GM19238 (cell line): ENCODE measurements at regions not wholly inside any gene's neighbourhood (a gene's known extent, or its start where the extent isn't known, plus 50 kb on each side); places are given as distances from the start of the nearest gene placed in this dataset.

Source experiments
- DNase-seq: peaks from one replicate; pipeline ENCODE4 v3.0.0; 2011; ENCODE audit warnings: low spot score; ENCODE audit not compliant: insufficient read length

- DNase-seq: peak; percentile 74
Observed at GRCh38 chr1:42035205-42035829, 116.6 kb upstream of the HIVEP3 start.

GRCh38 chr1:42034426-42034825, 115.7 kb upstream of the HIVEP3 start:
- no peak for DNase-seq

GRCh38 chr1:42033629-42034028, 114.9 kb upstream of the HIVEP3 start:
- DNase-seq: no peak

- DNase-seq: no peak
Observed at GRCh38 chr1:42017730-42018129, 99.0 kb upstream of the HIVEP3 start.

- no peak for DNase-seq
Observed at GRCh38 chr1:42017259-42017658, 98.5 kb upstream of the HIVEP3 start.

GRCh38 chr1:42014823-42015222, 96.1 kb upstream of the HIVEP3 start:
- DNase-seq: no peak

GRCh38 chr1:42013881-42014470, 95.3 kb upstream of the HIVEP3 start:
- no peak for DNase-seq

- DNase-seq: no peak
Observed at GRCh38 chr1:42012852-42013251, 94.1 kb upstream of the HIVEP3 start.

- DNase-seq: no peak
Observed at GRCh38 chr1:42010381-42010780, 91.7 kb upstream of the HIVEP3 start.

GRCh38 chr1:42008264-42008663, 89.5 kb upstream of the HIVEP3 start:
- DNase-seq: no peak

- no peak for DNase-seq
Observed at GRCh38 chr1:42006836-42007235, 88.1 kb upstream of the HIVEP3 start.

GRCh38 chr1:42006093-42006492, 87.4 kb upstream of the HIVEP3 start:
- DNase-seq: no peak

- DNase-seq: no peak
Observed at GRCh38 chr1:42005530-42005929, 86.8 kb upstream of the HIVEP3 start.

- DNase-seq: no peak
Observed at GRCh38 chr1:42004860-42005259, 86.1 kb upstream of the HIVEP3 start.

GRCh38 chr1:42004322-42004721, 85.6 kb upstream of the HIVEP3 start:
- no peak for DNase-seq

- no peak for DNase-seq
Observed at GRCh38 chr1:42003433-42003832, 84.7 kb upstream of the HIVEP3 start.

- DNase-seq: no peak
Observed at GRCh38 chr1:42002220-42002619, 83.5 kb upstream of the HIVEP3 start.

GRCh38 chr1:42000766-42001165, 82.0 kb upstream of the HIVEP3 start:
- no peak for DNase-seq

- DNase-seq: no peak
Observed at GRCh38 chr1:41999884-42000283, 81.2 kb upstream of the HIVEP3 start.

GRCh38 chr1:41998250-41998649, 79.5 kb upstream of the HIVEP3 start:
- no peak for DNase-seq

GRCh38 chr1:41997153-41997552, 78.4 kb upstream of the HIVEP3 start:
- no peak for DNase-seq

GRCh38 chr1:41995441-41996130, 76.9 kb upstream of the HIVEP3 start:
- DNase-seq: no peak
